NCI-H1417 treated with DMSO at 0.1 percent for 48 hours (cell line): ENCODE measurements at regions not wholly inside any gene's neighbourhood (a gene's known extent, or its start where the extent isn't known, plus 50 kb on each side); places are given as distances from the start of the nearest gene placed in this dataset.

ENCODE experiments used
- DNase-seq: peaks from one replicate; lab custom pipeline; 2025; lab: John Stamatoyannopoulos, UW

GRCh38 chr5:73339051-73339575 lies 109.5 kb downstream of the FOXD1 start:
- DNase-seq: no peak

GRCh38 chr5:73338256-73339050 lies 110.1 kb downstream of the FOXD1 start:
- DNase-seq: peak; percentile 13

- DNase-seq: no peak
Measured at GRCh38 chr5:73337586-73338255, 110.9 kb downstream of the FOXD1 start.

GRCh38 chr5:73336366-73336765 lies 112.2 kb downstream of the FOXD1 start:
- DNase-seq: no peak

GRCh38 chr5:73333944-73334703 lies 114.5 kb downstream of the FOXD1 start:
- no peak for DNase-seq

GRCh38 chr5:73330613-73331012 lies 118.0 kb downstream of the FOXD1 start:
- DNase-seq: no peak

- DNase-seq: no peak
Measured at GRCh38 chr5:73328640-73329039, 119.9 kb downstream of the FOXD1 start.

GRCh38 chr5:73327908-73328455 lies 120.6 kb downstream of the FOXD1 start:
- no peak for DNase-seq

- DNase-seq: no peak
Measured at GRCh38 chr5:73325546-73325945, 123.0 kb downstream of the FOXD1 start.

- DNase-seq: no peak
Measured at GRCh38 chr5:73323466-73323865, 125.1 kb downstream of the FOXD1 start.

- DNase-seq: peak; percentile 53
Measured at GRCh38 chr5:73322437-73323076, 126.0 kb downstream of the FOXD1 start.

- no peak for DNase-seq
Measured at GRCh38 chr5:73321757-73322436, 126.7 kb downstream of the FOXD1 start.

GRCh38 chr5:73319036-73319435 lies 129.5 kb downstream of the FOXD1 start:
- no peak for DNase-seq

GRCh38 chr5:73318308-73318719 lies 130.3 kb downstream of the FOXD1 start:
- DNase-seq: no peak

GRCh38 chr5:73317523-73317922 lies 131.1 kb downstream of the FOXD1 start:
- no peak for DNase-seq

GRCh38 chr5:73314395-73315257 lies 134.0 kb downstream of the FOXD1 start:
- DNase-seq: no peak

GRCh38 chr5:73312872-73313510 lies 135.6 kb downstream of the FOXD1 start:
- DNase-seq: no peak

GRCh38 chr5:73312146-73312871 lies 136.3 kb downstream of the FOXD1 start:
- no peak for DNase-seq
